ENCODE measurements at regions not wholly inside any gene's neighbourhood (a gene's known extent, or its start where the extent isn't known, plus 50 kb on each side); places are given as distances from the start of the nearest gene placed in this dataset.

- TF ChIP-seq CTCF (IDR thresholded peaks at IDR 0.05; ENCODE audit: insufficient read depth, low read length, poor library complexity, severe bottlenecking) (no peak), EZH2phosphoT487 (conservative IDR thresholded peaks at IDR 0.05; ENCODE audit: low read length) (no peak)
Measured at GRCh38 chr20:12815778-12816408, 192.9 kb upstream of the SPTLC3 start.
